Aorta (tissue), 5 donors: ENCODE measurements at regions not wholly inside any gene's neighbourhood (a gene's known extent, or its start where the extent isn't known, plus 50 kb on each side); places are given as distances from the start of the nearest gene placed in this dataset.

ENCODE experiments used
- ATAC-seq: fragments of 200-7000 bp; cut with Tn5 transposase; one replicate; pipeline ENCODE4 v1.9.1; 2022; ENCODE audit warnings: moderate library complexity; ENCODE audit not compliant: low FRiP score
- DNase-seq, 2 donors: peaks; one replicate each; pipeline ENCODE4 v3.0.0-alpha.2; 2020
- H3K27ac ChIP-seq, 2 donors: one replicate each; pipeline ENCODE4 v1.5.1; 2013; ENCODE audit warnings: low read length in 2 of 2, mild to moderate bottlenecking in 2 of 2, moderate library complexity in 2 of 2, control low read depth in 1 of 2, inconsistent platforms in 1 of 2, low read depth in 1 of 2
- H3K27me3 ChIP-seq, 2 donors: one replicate each; pipeline ENCODE4 v1.6.1; 2013; ENCODE audit warnings: control low read depth in 1 of 2, low read length in 1 of 2, mild to moderate bottlenecking in 1 of 2, moderate library complexity in 1 of 2; ENCODE audit not compliant: insufficient read depth in 2 of 2, control insufficient read depth in 1 of 2
- H3K36me3 ChIP-seq, 2 donors: one replicate each; pipeline ENCODE4 v1.6.1; 2013; ENCODE audit warnings: control low read depth in 1 of 2, low read length in 1 of 2, mild to moderate bottlenecking in 1 of 2; ENCODE audit not compliant: insufficient read depth in 2 of 2, control insufficient read depth in 1 of 2
- H3K4me1 ChIP-seq, 2 donors: one replicate each; pipeline ENCODE4 v1.6.1; 2013; ENCODE audit warnings: low read length in 2 of 2, control low read depth in 1 of 2, mild to moderate bottlenecking in 1 of 2, moderate library complexity in 1 of 2; ENCODE audit not compliant: insufficient read depth in 2 of 2, control insufficient read depth in 1 of 2
- H3K4me3 ChIP-seq, 2 donors: one replicate each; pipeline ENCODE4 v1.5.1; 2013; ENCODE audit warnings: low read length in 2 of 2, control low read depth in 1 of 2, mild to moderate bottlenecking in 1 of 2
- H3K9me3 ChIP-seq: one replicate; pipeline ENCODE4 v1.6.1; 2013; ENCODE audit warnings: mild to moderate bottlenecking, low read length; ENCODE audit not compliant: control insufficient read depth
- WGBS, 2 donors: extraction: QIAGEN DNeasy Blood & Tissue Kit; methylation state at CpG; one replicate each; pipeline ENCODE4 v1.1.7; 2013; 5-methylcytosine and 5-hydroxymethylcytosine counted together
- intact Hi-C, 2 donors: fragments of 100-400 bp; cut with DNase I; formaldehyde crosslinking; loops; one replicate each; pipeline versions ENCODE4 v1.14.2 to v1.15.0; 2022
- donor health status: healthy with polysubstance abuse.
- donor health status: Bipolar disorder and iron deficiency.
- donor health status: DM: no; HTN: no; CAD: no.
- donor health status: DM: no; HTN: no; CAD: no.
- donor health status: DM: yes; HTN: yes; CAD: no.

DNA sequence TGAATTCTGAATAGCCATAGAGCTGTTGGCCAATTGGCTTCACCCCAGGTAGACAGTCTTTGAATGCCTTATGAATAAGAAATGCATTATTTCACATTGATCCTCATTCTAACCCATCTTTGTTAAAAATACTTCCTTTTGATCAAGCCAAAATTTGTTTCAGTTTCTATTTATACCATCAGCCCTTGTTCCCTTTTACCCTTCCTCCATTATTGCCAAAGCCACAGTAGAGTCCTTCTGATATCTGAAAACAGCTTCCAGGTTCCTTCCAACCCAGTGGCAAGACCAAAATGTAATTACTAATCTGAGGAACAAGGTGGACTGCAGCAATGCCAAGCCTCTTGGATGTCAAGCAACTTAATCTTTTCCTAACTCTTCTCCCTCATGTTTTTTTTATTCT is 458.8 kb downstream of the BUD13 start:
- Histone ChIP-seq H3K4me1 (no peaks in the 10 kb centered on the region), H3K4me3 (no peak overlapping the region), H3K9me3 (no peaks in the 10 kb centered on the region), H3K36me3 (no peaks in the 10 kb centered on the region), H3K27me3 (peaks cover 0 to 1% of the 10 kb centered on the region in 2 donors), H3K27ac (no peak overlapping the region)
- DNase-seq (no peak), ATAC-seq (no peak)
- intact Hi-C loops, result no loop called here

- Histone ChIP-seq H3K4me1 (no peaks in the 10 kb centered on the region), H3K27ac (no peak overlapping the region), H3K36me3 (no peaks in the 10 kb centered on the region), H3K27me3 (peaks cover 0 to 1% of the 10 kb centered on the region in 2 donors), H3K4me3 (no peak overlapping the region), H3K9me3 (no peaks in the 10 kb centered on the region)
- intact Hi-C loops, result no loop called here
- ATAC-seq (peak; percentile 79), DNase-seq (peak; percentile 86 to 93)
- WGBS, 2 donors, result 21 to 25% methylated on average over 15 of the region's 15 CpGs
Observed at GRCh38 chr11:116312570-116313391, 460.0 kb downstream of the BUD13 start.

DNA sequence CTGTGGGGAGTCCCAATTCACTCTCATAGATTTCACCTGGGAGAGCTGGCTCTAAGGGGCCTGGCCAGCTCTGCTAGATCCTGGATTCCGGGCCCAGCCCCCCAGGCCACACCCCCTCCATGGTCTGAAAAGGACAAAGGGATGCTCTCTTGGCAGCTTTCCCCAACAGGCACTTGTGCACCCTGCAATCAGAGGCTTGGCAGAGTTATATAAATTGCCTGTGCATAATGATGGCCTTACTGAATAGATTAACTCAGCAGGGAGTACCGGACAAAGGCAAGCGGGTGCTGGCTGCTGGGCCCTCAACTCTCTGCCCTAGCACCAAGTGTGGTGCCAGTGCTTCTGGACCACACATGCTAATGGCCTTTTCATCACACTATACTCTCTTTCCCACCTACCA is 461.6 kb downstream of the BUD13 start:
- Histone ChIP-seq H3K4me1 (no peaks in the 10 kb centered on the region), H3K27me3 (peaks cover 0 to 1% of the 10 kb centered on the region in 2 donors), H3K36me3 (no peaks in the 10 kb centered on the region), H3K4me3 (no peak overlapping the region), H3K9me3 (no peaks in the 10 kb centered on the region), H3K27ac (no peak overlapping the region)
- 75 to 92% methylated on average over 3 of the region's 3 CpGs for WGBS, 2 donors
- intact Hi-C loops, result no loop called here
- no peak for DNase-seq
- no peak for ATAC-seq

DNA sequence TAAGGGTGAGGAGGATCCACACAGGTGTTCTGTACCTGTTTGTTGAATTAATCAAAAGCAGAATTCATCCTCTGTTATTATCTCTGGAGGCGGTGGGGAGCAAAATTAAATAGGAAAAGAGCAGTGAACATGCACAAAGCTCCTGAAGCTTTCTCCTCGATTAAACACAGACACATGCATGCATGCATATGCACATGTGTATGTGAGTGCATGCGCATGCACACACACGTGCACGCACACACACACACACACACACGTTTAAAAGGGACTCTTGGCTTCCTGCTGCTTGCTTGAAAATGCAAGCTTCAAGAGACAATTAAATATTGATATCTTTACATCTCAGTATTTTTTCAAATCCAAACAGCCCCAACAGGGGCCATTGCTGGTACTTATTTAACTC is 462.1 kb downstream of the BUD13 start:
- Histone ChIP-seq H3K4me3 (no peak overlapping the region), H3K27ac (no peak overlapping the region), H3K9me3 (no peaks in the 10 kb centered on the region), H3K27me3 (peaks cover 0 to 1% of the 10 kb centered on the region in 2 donors), H3K4me1 (no peaks in the 10 kb centered on the region), H3K36me3 (no peaks in the 10 kb centered on the region)
- WGBS, 2 donors, result 73 to 84% methylated on average over 6 of the region's 6 CpGs
- ATAC-seq (no peak), DNase-seq (no peak)
- intact Hi-C loops, result no loop called here

- intact Hi-C loops, result no loop called here
- DNase-seq, result no peak
- 51 to 77% methylated on average over 8 of the region's 8 CpGs for WGBS, 2 donors
- ATAC-seq, result no peak
- H3K27me3 ChIP-seq, result peaks cover 0 to 1% of the 10 kb centered on the region in 2 donors
- H3K36me3 ChIP-seq, result no peaks in the 10 kb centered on the region
- no peak overlapping the region for H3K27ac ChIP-seq
- no peak overlapping the region for H3K4me3 ChIP-seq
- H3K9me3 ChIP-seq, result no peaks in the 10 kb centered on the region
- H3K4me1 ChIP-seq, result no peaks in the 10 kb centered on the region
Observed at GRCh38 chr11:116310226-116310625, 462.6 kb downstream of the BUD13 start.

DNA sequence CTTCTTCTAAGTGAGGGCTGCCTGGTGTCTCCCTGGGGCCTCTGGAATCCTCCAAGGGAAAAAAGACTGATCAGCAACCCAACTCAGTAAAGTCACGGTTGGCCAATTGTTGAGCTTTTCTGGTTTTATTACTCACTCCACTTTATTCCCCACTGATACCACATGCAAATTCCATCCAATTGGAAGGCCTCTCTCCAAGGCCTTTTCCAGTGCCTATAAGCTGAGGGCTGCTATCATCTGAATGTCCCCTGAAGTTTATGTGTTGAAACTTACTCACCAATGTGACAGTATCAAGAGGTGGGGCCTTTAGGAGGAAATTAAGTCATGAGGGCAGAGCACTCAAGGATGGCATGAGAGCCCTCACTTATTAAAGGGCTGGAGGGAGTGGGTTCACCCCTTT is 463.3 kb downstream of the BUD13 start:
- Histone ChIP-seq H3K9me3 (no peaks in the 10 kb centered on the region), H3K4me1 (no peaks in the 10 kb centered on the region), H3K4me3 (no peak overlapping the region), H3K36me3 (no peaks in the 10 kb centered on the region), H3K27me3 (no peaks in the 10 kb centered on the region), H3K27ac (no peak overlapping the region)
- no peak for DNase-seq
- WGBS, 2 donors, result 89 to 96% methylated on average over 1 of the region's 1 CpG
- intact Hi-C loops, result no loop called here
- no peak for ATAC-seq

DNA sequence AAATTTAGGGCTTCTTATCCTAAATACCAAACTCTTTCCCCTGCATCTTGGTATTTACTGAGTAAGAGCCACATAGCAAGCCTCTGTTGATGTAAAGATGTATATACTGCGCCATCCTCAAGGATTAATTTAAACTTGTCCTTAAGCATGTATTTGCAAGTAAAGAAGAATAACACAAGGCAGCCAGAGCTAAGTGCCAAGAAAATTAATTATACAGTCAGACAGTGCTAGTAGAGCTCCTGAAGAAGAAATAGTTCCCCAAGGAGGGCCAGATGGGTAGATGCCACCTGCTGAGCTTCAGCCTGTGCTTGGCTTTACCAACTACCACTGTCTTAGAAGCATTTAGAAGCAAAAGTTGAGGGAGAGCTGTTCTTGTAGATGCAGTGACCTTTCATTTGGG is 470.0 kb downstream of the BUD13 start:
- DNase-seq, result no peak
- H3K36me3 ChIP-seq, result no peaks in the 10 kb centered on the region
- intact Hi-C loops, result no loop called here
- no peak overlapping the region for H3K4me3 ChIP-seq
- no peaks in the 10 kb centered on the region for H3K27me3 ChIP-seq
- no peaks in the 10 kb centered on the region for H3K4me1 ChIP-seq
- H3K9me3 ChIP-seq, result no peaks in the 10 kb centered on the region
- 74 to 81% methylated on average over 1 of the region's 1 CpG for WGBS, 2 donors
- ATAC-seq, result no peak
- H3K27ac ChIP-seq, result no peak overlapping the region

- H3K4me1 ChIP-seq, result no peaks in the 10 kb centered on the region
- intact Hi-C loops, result no loop called here
- no peaks in the 10 kb centered on the region for H3K9me3 ChIP-seq
- H3K27me3 ChIP-seq, result no peaks in the 10 kb centered on the region
- H3K27ac ChIP-seq, result no peak overlapping the region
- no peak for DNase-seq
- ATAC-seq, result no peak
- no peaks in the 10 kb centered on the region for H3K36me3 ChIP-seq
- H3K4me3 ChIP-seq, result no peak overlapping the region
- 84 to 93% methylated on average over 1 of the region's 1 CpG for WGBS, 2 donors
Observed at GRCh38 chr11:116301141-116301540, 471.6 kb downstream of the BUD13 start.

DNA sequence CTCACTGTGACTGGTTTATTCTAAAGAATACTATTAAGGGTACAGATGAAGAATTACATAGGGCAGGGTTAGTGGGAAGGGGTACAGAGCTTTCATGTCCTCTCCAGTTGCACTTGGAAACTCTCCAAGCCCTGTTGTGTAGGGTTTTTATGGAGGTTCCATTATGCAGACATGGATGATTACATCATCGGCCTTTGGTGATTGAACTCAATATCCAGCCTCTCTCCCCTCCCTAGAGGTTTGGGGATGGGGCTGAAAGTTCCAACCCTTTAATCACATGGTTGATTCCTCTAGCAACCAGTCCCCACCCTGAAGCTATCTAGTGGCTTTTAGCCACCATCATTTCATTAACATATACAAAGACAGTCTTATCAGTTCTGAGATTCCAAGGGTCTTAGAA is 472.6 kb downstream of the BUD13 start:
- H3K27ac ChIP-seq, result no peak overlapping the region
- WGBS, 2 donors, result 88 to 89% methylated on average over 1 of the region's 1 CpG

More for the DNA sequence above, 472.6 kb downstream of the BUD13 start:
- Histone ChIP-seq H3K27me3 (no peaks in the 10 kb centered on the region), H3K4me1 (no peaks in the 10 kb centered on the region), H3K4me3 (no peak overlapping the region), H3K9me3 (no peaks in the 10 kb centered on the region), H3K36me3 (no peaks in the 10 kb centered on the region)
- no peak for ATAC-seq
- no peak for DNase-seq
- intact Hi-C loops, result no loop called here
